Stomach (tissue), 8 donors: ENCODE measurements at regions not wholly inside any gene's neighbourhood (a gene's known extent, or its start where the extent isn't known, plus 50 kb on each side); places are given as distances from the start of the nearest gene placed in this dataset.

Source experiments
- DNase-seq, 2 donors: peaks; one replicate each; pipeline versions ENCODE4 v3.0.0 to v3.0.0-alpha.2; 2013 to 2019
- H3K27ac ChIP-seq, 5 donors: fragments of 200-600 bp in 4 of 5; sonication (generic) in 4 of 5; one replicate each; pipeline ENCODE4 v1.5.1; 2013 to 2019; ENCODE audit warnings: mild to moderate bottlenecking in 1 of 5, moderate library complexity in 1 of 5
- H3K27me3 ChIP-seq, 3 donors: fragments of 200-600 bp; sonication (generic); one replicate each; pipeline ENCODE4 v1.5.1; 2017 to 2019; ENCODE audit warnings: mixed run types in 1 of 3
- H3K36me3 ChIP-seq, 4 donors: fragments of 200-600 bp; sonication (generic); 1 replicate in 3 of 4; 2 replicates in 1 of 4; pipeline ENCODE4 v1.5.1; 2016 to 2019
- H3K4me1 ChIP-seq, 4 donors: fragments of 200-600 bp; sonication (generic); one replicate each; pipeline ENCODE4 v1.5.1; 2016 to 2019
- H3K4me3 ChIP-seq, 4 donors: fragments of 200-600 bp; sonication (generic) in 3 of 4; one replicate each; pipeline ENCODE4 v1.5.1; 2016 to 2019; ENCODE audit warnings: mild to moderate bottlenecking in 1 of 4
- H3K9me3 ChIP-seq, 4 donors: fragments of 200-600 bp; sonication (generic); one replicate each; pipeline ENCODE4 v1.5.1; 2016 to 2019
- EP300 ChIP-seq: sonication (generic); formaldehyde crosslinking; IDR thresholded peaks from one replicate; pipeline ENCODE4 v1.6.1; 2017; ENCODE audit warnings: antibody characterized with exemption
- POLR2A ChIP-seq, 4 donors: fragments of 450-650 bp; IDR thresholded peaks; one replicate each; pipeline ENCODE4 v1.6.1; 2016; ENCODE audit warnings: antibody characterized with exemption in 4 of 4, control low read depth in 2 of 4, mild to moderate bottlenecking in 1 of 4, moderate library complexity in 1 of 4
- POLR2AphosphoS5 ChIP-seq, 3 donors: sonication (generic); formaldehyde crosslinking; IDR thresholded peaks; one replicate each; pipeline ENCODE4 v1.6.1; 2016; ENCODE audit warnings: antibody characterized with exemption in 3 of 3
- WGBS, 5 donors: extraction: QIAGEN DNeasy Blood & Tissue Kit in 3 of 5; methylation state at CpG; one replicate each; pipeline versions ENCODE4 v1.1.5 to v1.1.7; 2013 to 2018; 5-methylcytosine and 5-hydroxymethylcytosine counted together
- intact Hi-C: fragments of 100-400 bp; cut with DNase I; formaldehyde crosslinking; loops from one replicate; pipeline ENCODE4 v1.15.1; 2023; ENCODE audit warnings: low total_unique reads
- TF ChIP-seq, protein P1 (sequence below), 7 experiments: fragments of 450-650 bp in 4 of 7; fragments of 200-600 bp in 3 of 7; sonication (generic) in 3 of 7; IDR thresholded peaks; one replicate each; pipeline ENCODE4 v1.5.1; 2016 to 2019; ENCODE audit warnings: antibody characterized with exemption in 7 of 7, control low read depth in 2 of 7, mild to moderate bottlenecking in 1 of 7
- donor health status: healthy with polysubstance abuse.
- donor health status: Bipolar disorder and iron deficiency.
- donor health status: healthy.

DNA sequence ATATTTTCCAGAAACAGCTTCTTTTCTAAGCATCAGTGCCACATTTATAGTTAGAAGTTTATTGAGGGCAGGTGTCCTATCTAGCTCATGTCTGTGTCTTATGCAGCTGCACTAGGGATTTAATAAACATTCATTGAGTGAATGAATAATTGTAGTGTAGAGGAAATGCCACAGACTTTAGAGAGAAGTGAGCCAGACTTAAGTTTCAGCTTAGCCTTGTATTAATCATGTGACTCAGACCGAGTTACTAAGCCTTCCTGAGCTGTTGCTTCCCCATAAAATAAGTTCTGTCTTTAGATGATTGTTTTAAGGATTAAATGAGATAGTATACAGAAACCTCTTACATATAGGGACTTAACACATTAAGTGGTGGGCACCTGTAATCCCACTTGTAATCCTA lies 236.1 kb upstream of the DDHD1 start:
- 67 to 79% (median 76%) methylated on average over 1 of the region's 1 CpG for WGBS, 5 donors
- intact Hi-C loops, result no loop called here
- TF ChIP-seq POLR2A (IDR thresholded peaks at IDR 0.05), result no peak
- no peak for TF ChIP-seq EP300
- no peak for TF ChIP-seq POLR2AphosphoS5 (IDR thresholded peaks at IDR 0.05)
- TF ChIP-seq, protein P1, sequence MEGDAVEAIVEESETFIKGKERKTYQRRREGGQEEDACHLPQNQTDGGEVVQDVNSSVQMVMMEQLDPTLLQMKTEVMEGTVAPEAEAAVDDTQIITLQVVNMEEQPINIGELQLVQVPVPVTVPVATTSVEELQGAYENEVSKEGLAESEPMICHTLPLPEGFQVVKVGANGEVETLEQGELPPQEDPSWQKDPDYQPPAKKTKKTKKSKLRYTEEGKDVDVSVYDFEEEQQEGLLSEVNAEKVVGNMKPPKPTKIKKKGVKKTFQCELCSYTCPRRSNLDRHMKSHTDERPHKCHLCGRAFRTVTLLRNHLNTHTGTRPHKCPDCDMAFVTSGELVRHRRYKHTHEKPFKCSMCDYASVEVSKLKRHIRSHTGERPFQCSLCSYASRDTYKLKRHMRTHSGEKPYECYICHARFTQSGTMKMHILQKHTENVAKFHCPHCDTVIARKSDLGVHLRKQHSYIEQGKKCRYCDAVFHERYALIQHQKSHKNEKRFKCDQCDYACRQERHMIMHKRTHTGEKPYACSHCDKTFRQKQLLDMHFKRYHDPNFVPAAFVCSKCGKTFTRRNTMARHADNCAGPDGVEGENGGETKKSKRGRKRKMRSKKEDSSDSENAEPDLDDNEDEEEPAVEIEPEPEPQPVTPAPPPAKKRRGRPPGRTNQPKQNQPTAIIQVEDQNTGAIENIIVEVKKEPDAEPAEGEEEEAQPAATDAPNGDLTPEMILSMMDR (IDR thresholded peaks at IDR 0.05), result no peak
- no peaks in the 10 kb centered on the region for H3K36me3 ChIP-seq
- H3K27ac ChIP-seq, result no peak overlapping the region
- no peak overlapping the region for H3K4me3 ChIP-seq
- H3K27me3 ChIP-seq, result no peaks in the 10 kb centered on the region
- no peak for DNase-seq
- H3K9me3 ChIP-seq, result peaks cover 0 to 2% (median 0%) of the 10 kb centered on the region in 4 donors
- H3K4me1 ChIP-seq, result no peaks in the 10 kb centered on the region

DNA sequence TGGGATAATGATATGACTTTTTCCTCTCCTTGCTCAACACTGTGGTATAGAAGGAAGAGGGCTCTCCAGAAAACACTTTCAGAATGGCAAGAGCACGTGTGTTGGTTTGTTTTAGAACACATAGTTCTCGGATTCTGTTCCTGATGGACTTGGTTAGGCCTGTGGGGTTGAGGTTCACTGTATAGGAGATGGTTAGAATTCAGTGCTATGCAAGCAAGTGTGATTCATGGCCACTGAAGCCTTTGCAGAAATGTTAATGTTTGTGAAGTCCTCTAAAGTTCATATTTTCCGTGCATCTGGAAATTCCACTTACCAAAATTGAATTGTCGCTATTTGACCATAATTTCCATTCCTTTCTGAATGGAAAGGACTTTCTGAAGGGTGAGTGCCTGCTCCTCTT lies 233.2 kb upstream of the DDHD1 start:
- no peaks in the 10 kb centered on the region for H3K9me3 ChIP-seq
- no peak for TF ChIP-seq POLR2A (IDR thresholded peaks at IDR 0.05)
- DNase-seq, result no peak
- H3K27ac ChIP-seq, result no peak overlapping the region
- H3K36me3 ChIP-seq, result no peaks in the 10 kb centered on the region
- intact Hi-C loops, result no loop called here
- 79 to 93% (median 89%) methylated on average over 4 of the region's 4 CpGs for WGBS, 5 donors
- H3K4me1 ChIP-seq, result no peaks in the 10 kb centered on the region
- no peak overlapping the region for H3K4me3 ChIP-seq
- no peaks in the 10 kb centered on the region for H3K27me3 ChIP-seq

DNA sequence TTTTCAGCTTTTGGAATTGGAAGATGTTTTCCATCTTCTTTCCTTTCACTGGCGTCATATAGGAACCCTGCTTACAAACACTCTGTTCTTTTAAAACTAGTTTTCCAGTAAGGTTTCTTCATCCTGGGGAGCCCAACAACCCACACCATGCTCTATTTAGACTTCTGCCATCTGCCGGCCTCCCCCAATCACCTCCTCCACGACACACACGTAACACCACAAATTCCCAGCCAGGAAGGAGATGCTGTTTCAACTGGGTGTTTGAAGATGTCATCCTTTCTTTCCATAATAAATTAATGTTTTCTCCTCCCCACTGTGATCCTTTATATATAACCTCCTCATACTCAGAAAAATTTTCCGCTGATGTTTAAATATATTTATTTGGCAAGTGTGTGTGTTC lies 231.4 kb upstream of the DDHD1 start:
- Histone ChIP-seq H3K36me3 (no peaks in the 10 kb centered on the region), H3K27ac (no peak overlapping the region), H3K4me1 (no peaks in the 10 kb centered on the region), H3K4me3 (no peak overlapping the region), H3K27me3 (no peaks in the 10 kb centered on the region), H3K9me3 (no peaks in the 10 kb centered on the region)
- DNase-seq, result no peak
- intact Hi-C loops, result no loop called here
- WGBS, 5 donors, result 90 to 96% (median 94%) methylated on average over 5 of the region's 5 CpGs
- TF ChIP-seq EP300, result no peak

DNA sequence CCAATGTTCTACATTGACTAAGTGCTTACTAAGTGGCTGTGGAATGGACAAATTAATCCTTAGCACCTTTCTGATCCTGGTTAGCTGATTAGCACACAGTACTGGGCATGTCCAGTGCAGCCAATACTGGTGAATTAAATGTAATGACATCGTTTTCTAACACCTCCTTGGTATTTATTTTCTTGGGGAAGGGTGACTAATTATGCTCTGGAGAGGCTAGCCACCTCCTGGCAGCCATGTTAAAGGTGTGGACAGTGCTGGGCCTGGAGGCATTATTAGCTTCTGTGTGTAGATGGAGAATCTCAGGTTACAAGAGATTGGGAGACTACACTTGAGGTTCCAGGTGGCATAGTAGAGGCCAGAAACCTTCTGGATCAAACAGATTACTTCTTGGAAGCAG lies 230.9 kb upstream of the DDHD1 start:
- TF ChIP-seq, protein P1 (IDR thresholded peaks at IDR 0.05), result no peak
- TF ChIP-seq POLR2A (IDR thresholded peaks at IDR 0.05) (no peak), POLR2AphosphoS5 (IDR thresholded peaks at IDR 0.05) (no peak), EP300 (no peak)
- WGBS, 5 donors, result 66 to 80% (median 70%) methylated on average over 1 of the region's 1 CpG

DNA sequence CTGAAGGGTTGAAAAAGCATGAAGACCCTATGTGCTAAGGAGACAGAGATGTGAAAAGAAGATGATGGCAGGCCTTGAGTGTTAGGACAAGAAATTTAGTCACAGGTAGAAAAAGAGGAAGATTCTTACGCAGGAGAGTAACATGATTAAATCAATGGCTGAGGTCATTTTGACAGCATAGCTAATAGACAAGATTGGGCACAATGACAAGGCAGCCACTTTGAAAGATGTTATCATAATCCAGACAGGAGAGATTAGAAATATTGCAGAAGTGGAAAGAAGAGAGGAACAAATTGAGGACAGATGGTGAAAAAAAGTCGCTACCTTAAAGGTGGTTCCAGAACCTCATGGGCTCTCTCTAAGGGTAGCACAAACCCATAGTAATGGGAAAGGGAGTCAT lies 228.8 kb upstream of the DDHD1 start:
- H3K27me3 ChIP-seq, result no peaks in the 10 kb centered on the region
- H3K4me3 ChIP-seq, result no peak overlapping the region
- H3K27ac ChIP-seq, result no peak overlapping the region
- H3K36me3 ChIP-seq, result no peaks in the 10 kb centered on the region
- 84 to 98% (median 91%) methylated on average over 2 of the region's 2 CpGs for WGBS, 5 donors
- no peaks in the 10 kb centered on the region for H3K4me1 ChIP-seq
- H3K9me3 ChIP-seq, result no peaks in the 10 kb centered on the region
- no peak for TF ChIP-seq EP300
- TF ChIP-seq POLR2A (IDR thresholded peaks at IDR 0.05), result no peak
- no peak for TF ChIP-seq POLR2AphosphoS5 (IDR thresholded peaks at IDR 0.05)
- TF ChIP-seq, protein P1 (IDR thresholded peaks at IDR 0.05), result no peak
- no peak for DNase-seq
- intact Hi-C loops, result no loop called here

More for the DNA sequence above, 230.9 kb upstream of the DDHD1 start:
- no peak overlapping the region for H3K4me3 ChIP-seq
- H3K4me1 ChIP-seq, result no peaks in the 10 kb centered on the region
- H3K36me3 ChIP-seq, result no peaks in the 10 kb centered on the region
- H3K9me3 ChIP-seq, result no peaks in the 10 kb centered on the region
- H3K27ac ChIP-seq, result no peak overlapping the region
- intact Hi-C loops, result no loop called here
- no peaks in the 10 kb centered on the region for H3K27me3 ChIP-seq
- no peak for DNase-seq
